ENCODE measurements at regions not wholly inside any gene's neighbourhood (a gene's known extent, or its start where the extent isn't known, plus 50 kb on each side); places are given as distances from the start of the nearest gene placed in this dataset.
"Not testable (repeated sequence)": the region's sequence is repeated elsewhere in the genome, so short reads cannot be mapped to it uniquely, and the experiment has no call there.

GRCh38 chr2:242098445-242099128, 229.1 kb downstream of the RTP5 start:
- H4K20me1 ChIP-seq (ENCODE audit: control insufficient read depth, extremely low read depth, insufficient read depth, low read length), result no peaks in the 10 kb centered on the region
- no peaks in the 10 kb centered on the region for H3K9me3 ChIP-seq (ENCODE audit: control insufficient read depth, insufficient read depth, low read depth, low read length)
- H3K9ac ChIP-seq (ENCODE audit: insufficient read depth, low read length), result no peak overlapping the region
- TF ChIP-seq EZH2 (IDR thresholded peaks at IDR 0.05; ENCODE audit: low read length, missing control alignments), result no peak
- TF ChIP-seq, protein P1, sequence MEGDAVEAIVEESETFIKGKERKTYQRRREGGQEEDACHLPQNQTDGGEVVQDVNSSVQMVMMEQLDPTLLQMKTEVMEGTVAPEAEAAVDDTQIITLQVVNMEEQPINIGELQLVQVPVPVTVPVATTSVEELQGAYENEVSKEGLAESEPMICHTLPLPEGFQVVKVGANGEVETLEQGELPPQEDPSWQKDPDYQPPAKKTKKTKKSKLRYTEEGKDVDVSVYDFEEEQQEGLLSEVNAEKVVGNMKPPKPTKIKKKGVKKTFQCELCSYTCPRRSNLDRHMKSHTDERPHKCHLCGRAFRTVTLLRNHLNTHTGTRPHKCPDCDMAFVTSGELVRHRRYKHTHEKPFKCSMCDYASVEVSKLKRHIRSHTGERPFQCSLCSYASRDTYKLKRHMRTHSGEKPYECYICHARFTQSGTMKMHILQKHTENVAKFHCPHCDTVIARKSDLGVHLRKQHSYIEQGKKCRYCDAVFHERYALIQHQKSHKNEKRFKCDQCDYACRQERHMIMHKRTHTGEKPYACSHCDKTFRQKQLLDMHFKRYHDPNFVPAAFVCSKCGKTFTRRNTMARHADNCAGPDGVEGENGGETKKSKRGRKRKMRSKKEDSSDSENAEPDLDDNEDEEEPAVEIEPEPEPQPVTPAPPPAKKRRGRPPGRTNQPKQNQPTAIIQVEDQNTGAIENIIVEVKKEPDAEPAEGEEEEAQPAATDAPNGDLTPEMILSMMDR (conservative IDR thresholded peaks at IDR 0.05 in 1 of 2, IDR thresholded peaks at IDR 0.05 in 1 of 2; ENCODE audit: low read depth in 1 of 2, low read length in 2 of 2), result no peak
- H2AFZ ChIP-seq (ENCODE audit: low read length), result no peak overlapping the region
- H3K36me3 ChIP-seq (ENCODE audit: control insufficient read depth, insufficient read depth, low read length), result peaks cover 2% of the 10 kb centered on the region
- H3K4me3 ChIP-seq (replicated peaks in 1 of 4; ENCODE audit: control extremely low read depth in 1 of 4, insufficient read depth in 1 of 4, low read depth in 3 of 4, low read length in 4 of 4), result no peak overlapping the region
- no peaks in the 10 kb centered on the region for H3K27me3 ChIP-seq (ENCODE audit: control insufficient read depth, insufficient read depth, low read length)
- DNase-seq (ENCODE audit: low read depth in 2 of 2), result no peak
- no peaks in the 10 kb centered on the region for H3K79me2 ChIP-seq (ENCODE audit: control insufficient read depth, insufficient read depth, low read length)
- no peak overlapping the region for H3K4me2 ChIP-seq (ENCODE audit: extremely low read depth, insufficient read depth, low read length)
- H3K4me1 ChIP-seq (ENCODE audit: control insufficient read depth, extremely low read depth, insufficient read depth, low read length), result no peaks in the 10 kb centered on the region
- no peak overlapping the region for H3K27ac ChIP-seq (ENCODE audit: insufficient read depth, low read length)

GRCh38 chr2:242103093-242103492, 233.6 kb downstream of the RTP5 start:
- H4K20me1 ChIP-seq (ENCODE audit: control insufficient read depth, extremely low read depth, insufficient read depth, low read length); H3K79me2 ChIP-seq (ENCODE audit: control insufficient read depth, insufficient read depth, low read length); H3K36me3 ChIP-seq (ENCODE audit: control insufficient read depth, insufficient read depth, low read length); H3K9ac ChIP-seq (ENCODE audit: insufficient read depth, low read length); H3K27me3 ChIP-seq (ENCODE audit: control insufficient read depth, insufficient read depth, low read length); DNase-seq (ENCODE audit: low read depth in 2 of 2); H3K9me3 ChIP-seq (ENCODE audit: control insufficient read depth, insufficient read depth, low read depth, low read length); H3K4me2 ChIP-seq (ENCODE audit: extremely low read depth, insufficient read depth, low read length); H2AFZ ChIP-seq (ENCODE audit: low read length); H3K4me3 ChIP-seq (replicated peaks in 1 of 4; ENCODE audit: control extremely low read depth in 1 of 4, insufficient read depth in 1 of 4, low read depth in 3 of 4, low read length in 4 of 4); H3K27ac ChIP-seq (ENCODE audit: insufficient read depth, low read length); H3K4me1 ChIP-seq (ENCODE audit: control insufficient read depth, extremely low read depth, insufficient read depth, low read length): not testable (repeated sequence)

DNA sequence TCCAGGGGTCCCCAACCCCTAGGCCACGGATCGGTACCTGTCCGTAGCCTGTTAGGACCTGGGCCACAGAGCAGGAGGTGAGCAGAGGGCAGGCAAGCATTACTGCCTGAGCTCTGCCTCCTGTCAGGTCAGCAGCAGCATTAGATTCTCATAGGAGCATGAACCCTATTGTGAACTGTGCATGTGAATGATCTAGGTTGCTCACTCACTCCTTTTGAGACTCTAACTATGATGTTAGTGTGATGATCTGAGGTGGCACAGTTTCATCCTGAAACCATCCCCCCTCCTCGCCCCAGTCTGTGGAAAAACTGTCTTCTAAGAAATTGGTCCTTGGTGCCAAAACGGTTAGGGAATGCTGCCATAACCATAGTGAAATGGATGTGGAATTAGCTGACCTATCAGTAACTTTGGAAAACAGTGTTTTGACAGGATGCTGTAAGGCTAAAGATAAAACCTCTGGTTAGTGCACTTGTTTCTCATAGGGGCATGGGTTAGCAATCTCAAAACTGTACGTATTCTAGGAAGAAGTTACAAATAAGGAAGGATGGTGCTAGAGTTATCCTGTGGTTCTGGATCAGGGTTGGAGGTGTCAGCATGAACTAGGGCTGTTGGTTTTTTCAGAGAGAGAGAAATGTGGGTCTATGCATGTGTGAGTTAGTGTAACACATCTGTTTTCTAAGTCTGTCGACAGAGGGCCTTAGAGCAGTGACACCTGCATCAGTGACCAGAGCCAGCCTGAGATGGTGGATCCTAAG, 234.8 kb downstream of the RTP5 start:
- not testable (repeated sequence) for H3K79me2 ChIP-seq (ENCODE audit: control insufficient read depth, insufficient read depth, low read length); H3K9me3 ChIP-seq (ENCODE audit: control insufficient read depth, insufficient read depth, low read depth, low read length); H3K36me3 ChIP-seq (ENCODE audit: control insufficient read depth, insufficient read depth, low read length); DNase-seq (ENCODE audit: low read depth in 2 of 2); H3K4me3 ChIP-seq (replicated peaks in 1 of 4; ENCODE audit: control extremely low read depth in 1 of 4, insufficient read depth in 1 of 4, low read depth in 3 of 4, low read length in 4 of 4); H4K20me1 ChIP-seq (ENCODE audit: control insufficient read depth, extremely low read depth, insufficient read depth, low read length); H3K27ac ChIP-seq (ENCODE audit: insufficient read depth, low read length); H3K4me2 ChIP-seq (ENCODE audit: extremely low read depth, insufficient read depth, low read length); H3K27me3 ChIP-seq (ENCODE audit: control insufficient read depth, insufficient read depth, low read length); H3K4me1 ChIP-seq (ENCODE audit: control insufficient read depth, extremely low read depth, insufficient read depth, low read length); H2AFZ ChIP-seq (ENCODE audit: low read length); H3K9ac ChIP-seq (ENCODE audit: insufficient read depth, low read length)

DNA sequence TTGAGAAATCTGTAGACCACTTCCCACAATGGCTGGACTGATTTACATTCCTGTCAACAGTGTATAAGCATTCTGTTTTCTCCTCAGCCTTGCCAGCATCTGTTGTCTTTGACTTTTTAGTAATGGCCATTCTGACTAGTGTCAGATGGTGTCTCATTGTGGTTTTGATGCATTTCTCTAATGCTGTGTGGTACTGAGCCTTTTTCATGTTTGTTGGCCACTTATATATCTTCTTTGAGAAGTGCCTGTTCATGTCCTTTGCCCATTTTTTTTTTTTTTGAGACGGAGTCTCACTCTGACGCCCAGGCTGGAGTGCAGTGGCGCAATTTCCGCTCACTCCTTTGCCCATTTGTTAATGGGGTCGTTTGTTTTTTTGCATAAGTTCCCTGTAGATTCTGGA, 237.5 kb downstream of the RTP5 start:
- not testable (repeated sequence) for H3K4me1 ChIP-seq (ENCODE audit: control insufficient read depth, extremely low read depth, insufficient read depth, low read length); H3K4me2 ChIP-seq (ENCODE audit: extremely low read depth, insufficient read depth, low read length); H3K9me3 ChIP-seq (ENCODE audit: control insufficient read depth, insufficient read depth, low read depth, low read length); H3K36me3 ChIP-seq (ENCODE audit: control insufficient read depth, insufficient read depth, low read length); H3K4me3 ChIP-seq (replicated peaks in 1 of 4; ENCODE audit: control extremely low read depth in 1 of 4, insufficient read depth in 1 of 4, low read depth in 3 of 4, low read length in 4 of 4); H3K27ac ChIP-seq (ENCODE audit: insufficient read depth, low read length); H3K27me3 ChIP-seq (ENCODE audit: control insufficient read depth, insufficient read depth, low read length); DNase-seq (ENCODE audit: low read depth in 2 of 2); H2AFZ ChIP-seq (ENCODE audit: low read length); H3K9ac ChIP-seq (ENCODE audit: insufficient read depth, low read length); H4K20me1 ChIP-seq (ENCODE audit: control insufficient read depth, extremely low read depth, insufficient read depth, low read length); H3K79me2 ChIP-seq (ENCODE audit: control insufficient read depth, insufficient read depth, low read length)

- not testable (repeated sequence) for H3K4me2 ChIP-seq (ENCODE audit: extremely low read depth, insufficient read depth, low read length); H3K27me3 ChIP-seq (ENCODE audit: control insufficient read depth, insufficient read depth, low read length); H3K79me2 ChIP-seq (ENCODE audit: control insufficient read depth, insufficient read depth, low read length); H2AFZ ChIP-seq (ENCODE audit: low read length); H3K9ac ChIP-seq (ENCODE audit: insufficient read depth, low read length); H4K20me1 ChIP-seq (ENCODE audit: control insufficient read depth, extremely low read depth, insufficient read depth, low read length); H3K27ac ChIP-seq (ENCODE audit: insufficient read depth, low read length); H3K9me3 ChIP-seq (ENCODE audit: control insufficient read depth, insufficient read depth, low read depth, low read length); H3K4me3 ChIP-seq (replicated peaks in 1 of 4; ENCODE audit: control extremely low read depth in 1 of 4, insufficient read depth in 1 of 4, low read depth in 3 of 4, low read length in 4 of 4); H3K36me3 ChIP-seq (ENCODE audit: control insufficient read depth, insufficient read depth, low read length); H3K4me1 ChIP-seq (ENCODE audit: control insufficient read depth, extremely low read depth, insufficient read depth, low read length); DNase-seq (ENCODE audit: low read depth in 2 of 2)
These were observed 239.4 kb downstream of the RTP5 start for GRCh38 chr2:242108797-242109500.

GRCh38 chr2:242109819-242110218, 240.3 kb downstream of the RTP5 start:
- not testable (repeated sequence) for H4K20me1 ChIP-seq (ENCODE audit: control insufficient read depth, extremely low read depth, insufficient read depth, low read length); H3K4me1 ChIP-seq (ENCODE audit: control insufficient read depth, extremely low read depth, insufficient read depth, low read length); H3K36me3 ChIP-seq (ENCODE audit: control insufficient read depth, insufficient read depth, low read length); H3K79me2 ChIP-seq (ENCODE audit: control insufficient read depth, insufficient read depth, low read length); H3K9ac ChIP-seq (ENCODE audit: insufficient read depth, low read length); H3K4me2 ChIP-seq (ENCODE audit: extremely low read depth, insufficient read depth, low read length); H3K9me3 ChIP-seq (ENCODE audit: control insufficient read depth, insufficient read depth, low read depth, low read length); DNase-seq (ENCODE audit: low read depth in 2 of 2); H3K27ac ChIP-seq (ENCODE audit: insufficient read depth, low read length); H2AFZ ChIP-seq (ENCODE audit: low read length); H3K27me3 ChIP-seq (ENCODE audit: control insufficient read depth, insufficient read depth, low read length); H3K4me3 ChIP-seq (replicated peaks in 1 of 4; ENCODE audit: control extremely low read depth in 1 of 4, insufficient read depth in 1 of 4, low read depth in 3 of 4, low read length in 4 of 4)

Data from fibroblast of lung (primary cell).